ENCODE measurements at regions not wholly inside any gene's neighbourhood (a gene's known extent, or its start where the extent isn't known, plus 50 kb on each side); places are given as distances from the start of the nearest gene placed in this dataset.
"Not testable (repeated sequence)": the region's sequence is repeated elsewhere in the genome, so short reads cannot be mapped to it uniquely, and the experiment has no call there.

DNA sequence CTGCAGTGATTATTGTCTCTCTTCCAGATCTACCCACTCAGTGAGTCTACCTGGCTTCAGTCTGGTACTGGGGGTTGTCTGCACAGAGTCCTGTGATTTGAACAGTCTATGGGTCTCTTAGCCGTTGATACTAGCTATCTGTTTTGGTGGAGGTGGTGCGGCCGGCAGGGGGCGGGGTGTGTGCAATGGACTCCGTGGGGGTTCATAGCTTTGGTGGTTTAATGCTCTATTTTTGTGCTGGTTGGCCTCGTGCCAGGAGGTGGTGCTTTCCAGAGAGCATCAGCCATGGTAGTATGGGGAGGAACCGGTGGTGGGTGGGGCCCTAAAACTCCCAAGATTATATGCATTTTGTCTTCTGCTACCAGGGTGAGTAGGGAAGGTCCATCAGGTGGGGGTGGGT is 1120.1 kb upstream of the FAM98A start:
- no peak overlapping the region for H3K4me3 ChIP-seq (ENCODE audit: low read length)
- no peak for TF ChIP-seq ZNF274 (IDR thresholded peaks at IDR 0.05; ENCODE audit: low read depth, low read length)

GRCh38 chr2:34705551-34706247 is 1106.6 kb upstream of the FAM98A start:
- no peak overlapping the region for H3K4me3 ChIP-seq (ENCODE audit: low read length)
- TF ChIP-seq ZNF274 (IDR thresholded peaks at IDR 0.05; ENCODE audit: low read depth, low read length) = no peak

DNA sequence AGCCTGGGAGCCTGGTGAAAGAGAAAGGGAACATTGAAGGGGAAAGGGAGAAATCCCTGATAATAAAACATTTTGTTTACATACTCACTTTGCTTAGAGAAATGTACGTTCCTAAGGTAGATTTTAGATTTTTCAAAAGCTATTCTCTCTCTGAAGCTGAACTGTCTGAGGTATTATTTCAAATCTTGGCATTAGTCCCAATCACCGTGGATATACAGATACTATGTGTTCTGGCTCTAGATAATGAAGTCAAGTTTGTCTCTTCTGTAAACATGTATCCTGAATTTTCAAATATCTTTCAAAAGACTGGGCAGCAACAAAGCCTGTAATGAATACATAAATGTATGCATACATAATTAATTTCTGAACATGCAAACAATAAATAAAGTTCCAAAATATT is 1104.2 kb upstream of the FAM98A start:
- no peak for TF ChIP-seq ZNF274 (IDR thresholded peaks at IDR 0.05; ENCODE audit: low read depth, low read length)
- H3K4me3 ChIP-seq (ENCODE audit: low read length) = no peak overlapping the region

DNA sequence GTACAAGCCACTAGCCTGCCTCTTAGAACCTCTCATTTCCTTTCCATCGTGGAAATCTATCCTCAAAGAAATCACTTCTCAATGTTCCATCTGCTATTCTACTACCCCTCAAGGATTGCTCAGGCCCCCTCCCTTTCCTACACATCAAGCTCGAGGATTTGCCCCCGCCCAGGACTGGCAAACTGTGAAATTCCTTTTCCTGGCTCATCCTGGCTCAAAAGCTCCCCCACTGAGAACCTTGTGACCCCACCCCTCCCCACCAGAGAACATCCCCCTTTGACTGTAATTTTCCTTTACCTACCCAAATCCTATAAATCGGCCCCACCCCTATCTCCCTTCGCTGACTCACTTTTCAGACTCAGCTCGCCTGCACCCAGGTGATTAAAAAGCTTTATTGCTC is 1103.3 kb upstream of the FAM98A start:
- not testable (repeated sequence) for H3K4me3 ChIP-seq (ENCODE audit: low read length)

GRCh38 chr2:34677591-34677990 is 1078.5 kb upstream of the FAM98A start:
- H3K4me3 ChIP-seq (ENCODE audit: low read length) = peak overlapping the region; percentile 27; the same call in 1 of the 2 replicates

- peak overlapping the region; percentile 27; the same call in 1 of the 2 replicates for H3K4me3 ChIP-seq (ENCODE audit: low read length)
Observed at GRCh38 chr2:34677119-34677531, 1078.0 kb upstream of the FAM98A start.

- H3K4me3 ChIP-seq (ENCODE audit: low read length) = no peak overlapping the region
- TF ChIP-seq ZNF274 (IDR thresholded peaks at IDR 0.05; ENCODE audit: low read depth, low read length) = no peak
Observed at GRCh38 chr2:34670482-34670881, 1071.4 kb upstream of the FAM98A start.

DNA sequence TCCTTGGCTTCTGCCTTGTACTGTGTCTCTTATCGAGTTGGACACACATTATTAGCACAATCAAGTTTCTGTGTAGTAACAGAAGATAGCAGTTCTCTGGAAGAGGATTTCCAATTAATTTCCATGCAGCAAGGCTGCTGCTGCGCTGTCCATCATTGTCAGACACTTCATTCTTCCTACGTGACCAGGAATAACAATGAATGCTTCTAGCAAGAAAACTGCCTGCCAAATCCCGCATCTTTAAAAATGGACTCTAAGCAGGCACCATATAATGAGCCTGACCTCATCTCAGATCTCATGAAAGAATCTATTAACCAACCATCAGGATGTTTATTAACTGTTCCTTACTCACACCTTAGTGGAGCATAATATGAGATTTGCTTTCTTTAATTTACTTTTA is 1067.7 kb upstream of the FAM98A start:
- TF ChIP-seq ZNF274 (IDR thresholded peaks at IDR 0.05; ENCODE audit: low read depth, low read length) = no peak

GRCh38 chr2:34664266-34664665 is 1065.2 kb upstream of the FAM98A start:
- H3K4me3 ChIP-seq (ENCODE audit: low read length) = no peak overlapping the region
- TF ChIP-seq ZNF274 (IDR thresholded peaks at IDR 0.05; ENCODE audit: low read depth, low read length) = no peak

More for the DNA sequence above, 1067.7 kb upstream of the FAM98A start:
- no peak overlapping the region for H3K4me3 ChIP-seq (ENCODE audit: low read length)

DNA sequence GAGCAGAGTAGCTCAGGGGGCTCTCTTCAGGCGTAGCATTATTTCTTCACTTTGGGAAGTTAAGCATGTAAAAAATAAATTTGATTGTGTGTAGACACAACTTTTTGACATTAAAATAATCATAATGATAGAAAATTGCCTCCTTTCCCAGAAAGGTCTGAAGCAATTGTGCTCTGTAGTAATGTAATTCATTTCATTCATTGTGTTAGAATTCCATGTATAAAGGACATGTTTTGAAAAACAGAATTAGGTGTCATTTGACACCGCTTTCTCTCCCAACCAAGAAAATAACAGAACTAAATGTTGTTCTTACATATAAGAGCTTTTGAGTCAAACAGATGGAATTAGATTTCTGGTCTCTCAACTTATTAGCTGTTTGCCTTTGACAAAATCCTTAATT is 1064.2 kb upstream of the FAM98A start:
- no peak for TF ChIP-seq ZNF274 (IDR thresholded peaks at IDR 0.05; ENCODE audit: low read depth, low read length)
- no peak overlapping the region for H3K4me3 ChIP-seq (ENCODE audit: low read length)

- H3K4me3 ChIP-seq (ENCODE audit: low read length) = no peak overlapping the region
- no peak for TF ChIP-seq ZNF274 (IDR thresholded peaks at IDR 0.05; ENCODE audit: low read depth, low read length)
Observed at GRCh38 chr2:34660741-34661140, 1061.6 kb upstream of the FAM98A start.

DNA sequence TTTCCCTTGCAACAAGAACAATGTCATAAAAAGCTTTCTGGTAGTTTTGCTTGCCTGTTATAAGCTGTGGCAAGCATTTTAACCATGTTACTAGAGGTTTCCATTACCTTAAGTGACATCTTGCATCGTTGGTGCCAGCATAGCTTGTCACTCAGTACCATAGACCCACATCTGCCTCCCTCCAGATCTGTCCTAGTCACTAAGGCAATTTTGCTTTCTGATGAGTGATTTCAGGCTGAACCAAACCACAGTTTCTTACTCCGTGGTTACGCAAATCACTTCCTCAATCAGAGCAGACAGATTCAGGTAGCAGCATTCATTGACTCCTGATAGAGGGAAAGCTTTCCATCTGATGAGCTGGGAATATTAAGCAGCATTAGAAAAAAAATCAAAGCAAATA is 1057.5 kb upstream of the FAM98A start:
- no peak for TF ChIP-seq ZNF274 (IDR thresholded peaks at IDR 0.05; ENCODE audit: low read depth, low read length)
- H3K4me3 ChIP-seq (ENCODE audit: low read length) = no peak overlapping the region

GRCh38 chr2:34652636-34653035 is 1053.5 kb upstream of the FAM98A start:
- H3K4me3 ChIP-seq (ENCODE audit: low read length) = no peak overlapping the region
- no peak for TF ChIP-seq ZNF274 (IDR thresholded peaks at IDR 0.05; ENCODE audit: low read depth, low read length)

DNA sequence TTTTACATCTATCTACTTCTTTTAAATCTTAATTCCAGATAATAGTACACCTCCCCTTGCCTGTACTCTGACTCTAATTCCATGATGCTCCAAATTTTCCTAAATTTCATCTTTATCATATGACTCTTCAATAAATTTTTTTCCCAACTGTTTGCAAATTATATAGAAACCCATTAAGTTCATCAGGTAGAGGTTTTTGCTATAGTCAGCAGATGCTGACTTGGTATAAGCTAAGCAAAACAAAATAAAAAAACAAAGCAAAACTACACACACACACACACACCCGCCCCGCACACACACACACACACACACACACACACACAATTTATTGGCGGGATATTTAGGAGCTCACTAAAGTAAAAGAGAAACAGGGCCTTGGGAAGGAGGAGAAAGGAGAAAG is 1047.8 kb upstream of the FAM98A start:
- H3K4me3 ChIP-seq (ENCODE audit: low read length) = no peak overlapping the region
- no peak for TF ChIP-seq ZNF274 (IDR thresholded peaks at IDR 0.05; ENCODE audit: low read depth, low read length)

GRCh38 chr2:34632327-34632726 is 1033.2 kb upstream of the FAM98A start:
- H3K4me3 ChIP-seq (ENCODE audit: low read length) = no peak overlapping the region
- no peak for TF ChIP-seq ZNF274 (IDR thresholded peaks at IDR 0.05; ENCODE audit: low read depth, low read length)

DNA sequence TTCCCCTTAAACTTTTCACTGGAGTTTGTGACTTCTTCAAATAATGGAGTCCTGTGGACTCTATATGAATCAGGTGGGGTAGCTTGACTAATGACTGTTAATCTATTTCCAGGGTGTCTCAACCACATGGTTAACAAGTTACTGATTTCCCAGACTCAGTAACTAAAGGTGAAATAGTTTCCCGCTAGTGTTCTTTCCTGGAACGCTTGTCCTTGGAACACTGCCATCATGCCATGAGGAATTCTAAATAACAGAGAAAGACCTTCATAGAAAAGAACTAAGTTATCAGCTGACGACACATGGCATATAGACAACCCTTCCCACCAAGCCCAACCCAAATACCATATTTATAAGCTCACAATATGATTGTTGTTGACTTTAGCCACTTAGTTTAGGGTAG is 1027.9 kb upstream of the FAM98A start:
- TF ChIP-seq ZNF274 (IDR thresholded peaks at IDR 0.05; ENCODE audit: low read depth, low read length) = no peak
- no peak overlapping the region for H3K4me3 ChIP-seq (ENCODE audit: low read length)

All from GM08714 (cell line).